Dendritic cell treated with granulocyte-macrophage colony-stimulating factor and Interleukin-4, amounts not matched to agents 40 ng/mL and 50 ng/mL, for 4 days (primary cell): ENCODE measurements at regions not wholly inside any gene's neighbourhood (a gene's known extent, or its start where the extent isn't known, plus 50 kb on each side); places are given as distances from the start of the nearest gene placed in this dataset.

ENCODE experiments used
- H3K27ac Mint-ChIP-seq: one replicate; pipeline ENCODE4 v1.8.0; 2022; ENCODE audit warnings: mild to moderate bottlenecking, mixed read lengths
- H3K27me3 Mint-ChIP-seq: one replicate; pipeline ENCODE4 v1.8.0; 2022; ENCODE audit warnings: mild to moderate bottlenecking, mixed read lengths
- H3K36me3 Mint-ChIP-seq: one replicate; pipeline ENCODE4 v1.8.0; 2022; ENCODE audit warnings: low read depth, mixed read lengths
- H3K4me1 Mint-ChIP-seq: one replicate; pipeline ENCODE4 v1.8.0; 2022; ENCODE audit warnings: low read depth, mixed read lengths
- H3K4me3 Mint-ChIP-seq: one replicate; pipeline ENCODE4 v1.8.0; 2022; ENCODE audit warnings: mild to moderate bottlenecking, moderate library complexity, mixed read lengths
- H3K9me3 Mint-ChIP-seq: one replicate; pipeline ENCODE4 v1.8.0; 2022; ENCODE audit warnings: mixed read lengths
- intact Hi-C: fragments of 100-400 bp; cut with micrococcal nuclease; formaldehyde crosslinking; loops from one replicate; pipeline ENCODE4 v1.15.0; 2022

GRCh38 chr13:53854321-53854720, 825.7 kb downstream of the OLFM4 start:
- H3K9me3 Mint-ChIP-seq: peaks cover 42% of the 10 kb centered on the region
- intact Hi-C loops: no loop called here

GRCh38 chr13:53856573-53857195, 828.1 kb downstream of the OLFM4 start:
- Mint-ChIP-seq H3K9me3 (peaks cover 33% of the 10 kb centered on the region), H3K27me3 (no peaks in the 10 kb centered on the region), H3K4me3 (no peak overlapping the region), H3K36me3 (no peaks in the 10 kb centered on the region), H3K4me1 (no peaks in the 10 kb centered on the region), H3K27ac (no peak overlapping the region)
- intact Hi-C loops: no loop called here

More at GRCh38 chr13:53854321-53854720, 825.7 kb downstream of the OLFM4 start:
- Mint-ChIP-seq H3K36me3 (no peaks in the 10 kb centered on the region), H3K4me1 (no peaks in the 10 kb centered on the region), H3K27me3 (no peaks in the 10 kb centered on the region), H3K27ac (no peak overlapping the region), H3K4me3 (no peak overlapping the region)

- intact Hi-C loops: no loop called here
- no peaks in the 10 kb centered on the region for H3K36me3 Mint-ChIP-seq
- no peak overlapping the region for H3K4me3 Mint-ChIP-seq
These were observed 834.9 kb downstream of the OLFM4 start for GRCh38 chr13:53863520-53863919.

GRCh38 chr13:53873558-53873957, 844.9 kb downstream of the OLFM4 start:
- Mint-ChIP-seq H3K4me1 (no peaks in the 10 kb centered on the region), H3K4me3 (no peak overlapping the region), H3K9me3 (no peaks in the 10 kb centered on the region), H3K27ac (no peak overlapping the region), H3K27me3 (no peaks in the 10 kb centered on the region), H3K36me3 (no peaks in the 10 kb centered on the region)
- intact Hi-C loops: no loop called here

More at GRCh38 chr13:53863520-53863919, 834.9 kb downstream of the OLFM4 start:
- H3K4me1 Mint-ChIP-seq: no peaks in the 10 kb centered on the region
- peaks cover 6% of the 10 kb centered on the region for H3K9me3 Mint-ChIP-seq
- H3K27ac Mint-ChIP-seq: no peak overlapping the region
- H3K27me3 Mint-ChIP-seq: no peaks in the 10 kb centered on the region

GRCh38 chr13:53878861-53879260, 850.2 kb downstream of the OLFM4 start:
- H3K9me3 Mint-ChIP-seq: no peaks in the 10 kb centered on the region
- H3K4me3 Mint-ChIP-seq: no peak overlapping the region
- H3K27me3 Mint-ChIP-seq: no peaks in the 10 kb centered on the region
- H3K36me3 Mint-ChIP-seq: no peaks in the 10 kb centered on the region
- no peaks in the 10 kb centered on the region for H3K4me1 Mint-ChIP-seq
- intact Hi-C loops: no loop called here
- no peak overlapping the region for H3K27ac Mint-ChIP-seq

- intact Hi-C loops: no loop called here
- no peaks in the 10 kb centered on the region for H3K4me1 Mint-ChIP-seq
These were observed 857.4 kb downstream of the OLFM4 start for GRCh38 chr13:53885997-53886396.

GRCh38 chr13:53890696-53891095, 862.1 kb downstream of the OLFM4 start:
- Mint-ChIP-seq H3K36me3 (no peaks in the 10 kb centered on the region), H3K27me3 (no peaks in the 10 kb centered on the region), H3K9me3 (no peaks in the 10 kb centered on the region), H3K4me1 (no peaks in the 10 kb centered on the region), H3K27ac (no peak overlapping the region), H3K4me3 (no peak overlapping the region)
- intact Hi-C loops: no loop called here

More at GRCh38 chr13:53885997-53886396, 857.4 kb downstream of the OLFM4 start:
- Mint-ChIP-seq H3K27me3 (no peaks in the 10 kb centered on the region), H3K36me3 (no peaks in the 10 kb centered on the region), H3K4me3 (no peak overlapping the region), H3K27ac (no peak overlapping the region), H3K9me3 (no peaks in the 10 kb centered on the region)

- H3K36me3 Mint-ChIP-seq: no peaks in the 10 kb centered on the region
- peaks cover 12% of the 10 kb centered on the region for H3K9me3 Mint-ChIP-seq
- H3K4me1 Mint-ChIP-seq: no peaks in the 10 kb centered on the region
- intact Hi-C loops: no loop called here
- H3K27me3 Mint-ChIP-seq: no peaks in the 10 kb centered on the region
- H3K4me3 Mint-ChIP-seq: no peak overlapping the region
- H3K27ac Mint-ChIP-seq: no peak overlapping the region
These were observed 873.0 kb downstream of the OLFM4 start for GRCh38 chr13:53901593-53901992.

GRCh38 chr13:53907891-53908290, 879.3 kb downstream of the OLFM4 start:
- H3K4me3 Mint-ChIP-seq: no peak overlapping the region
- no peaks in the 10 kb centered on the region for H3K27me3 Mint-ChIP-seq
- no peaks in the 10 kb centered on the region for H3K9me3 Mint-ChIP-seq
- no peaks in the 10 kb centered on the region for H3K36me3 Mint-ChIP-seq
- H3K4me1 Mint-ChIP-seq: no peaks in the 10 kb centered on the region
- no peak overlapping the region for H3K27ac Mint-ChIP-seq
- intact Hi-C loops: no loop called here

- Mint-ChIP-seq H3K4me1 (no peaks in the 10 kb centered on the region), H3K27ac (no peak overlapping the region), H3K27me3 (no peaks in the 10 kb centered on the region), H3K4me3 (no peak overlapping the region), H3K9me3 (peaks cover 9% of the 10 kb centered on the region), H3K36me3 (no peaks in the 10 kb centered on the region)
- intact Hi-C loops: no loop called here
These were observed 892.3 kb downstream of the OLFM4 start for GRCh38 chr13:53920916-53921315.

GRCh38 chr13:53921473-53921872, 892.9 kb downstream of the OLFM4 start:
- Mint-ChIP-seq H3K36me3 (no peaks in the 10 kb centered on the region), H3K4me1 (no peaks in the 10 kb centered on the region), H3K9me3 (peaks cover 9% of the 10 kb centered on the region), H3K4me3 (no peak overlapping the region), H3K27ac (no peak overlapping the region), H3K27me3 (no peaks in the 10 kb centered on the region)
- intact Hi-C loops: no loop called here

- intact Hi-C loops: no loop called here
- Mint-ChIP-seq H3K27ac (no peak overlapping the region), H3K9me3 (no peaks in the 10 kb centered on the region), H3K36me3 (no peaks in the 10 kb centered on the region), H3K4me1 (no peaks in the 10 kb centered on the region), H3K4me3 (no peak overlapping the region), H3K27me3 (no peaks in the 10 kb centered on the region)
These were observed 913.1 kb downstream of the OLFM4 start for GRCh38 chr13:53941588-53942190.

GRCh38 chr13:53946500-53946899, 917.9 kb downstream of the OLFM4 start:
- no peaks in the 10 kb centered on the region for H3K9me3 Mint-ChIP-seq
- intact Hi-C loops: loop anchor here (5.0 kb wide), 1 partner anchor 661 kb away; no protein-coding TSS in a partner anchor
- H3K4me1 Mint-ChIP-seq: no peaks in the 10 kb centered on the region
- H3K27me3 Mint-ChIP-seq: no peaks in the 10 kb centered on the region
- no peak overlapping the region for H3K27ac Mint-ChIP-seq
- H3K36me3 Mint-ChIP-seq: no peaks in the 10 kb centered on the region
- no peak overlapping the region for H3K4me3 Mint-ChIP-seq

- no peaks in the 10 kb centered on the region for H3K4me1 Mint-ChIP-seq
- H3K27me3 Mint-ChIP-seq: no peaks in the 10 kb centered on the region
- no peaks in the 10 kb centered on the region for H3K36me3 Mint-ChIP-seq
- no peak overlapping the region for H3K4me3 Mint-ChIP-seq
- no peak overlapping the region for H3K27ac Mint-ChIP-seq
- H3K9me3 Mint-ChIP-seq: no peaks in the 10 kb centered on the region
- intact Hi-C loops: no loop called here
These were observed 924.6 kb downstream of the OLFM4 start for GRCh38 chr13:53953183-53953582.
